ENCODE measurements at regions not wholly inside any gene's neighbourhood (a gene's known extent, or its start where the extent isn't known, plus 50 kb on each side); places are given as distances from the start of the nearest gene placed in this dataset.

- FAIRE-seq (no peak), DNase-seq (ENCODE audit: extremely low spot score, insufficient read length, low read depth) (no peak)
Measured at GRCh38 chr12:47296828-47297227, 217.1 kb upstream of the AMIGO2 start.

GRCh38 chr12:47293406-47293805 lies 213.6 kb upstream of the AMIGO2 start:
- FAIRE-seq: no peak

GRCh38 chr12:47286676-47287075 lies 206.9 kb upstream of the AMIGO2 start:
- no peak for DNase-seq (ENCODE audit: extremely low spot score, insufficient read length, low read depth)
- FAIRE-seq: no peak

More at GRCh38 chr12:47293406-47293805, 213.6 kb upstream of the AMIGO2 start:
- DNase-seq (ENCODE audit: extremely low spot score, insufficient read length, low read depth): no peak

Measured in GM18507 (cell line).